GM18907 (cell line): ENCODE measurements at regions not wholly inside any gene's neighbourhood (a gene's known extent, or its start where the extent isn't known, plus 50 kb on each side); places are given as distances from the start of the nearest gene placed in this dataset.
A peak's percentile ranks its signal among the peaks of the same experiment; 100 is the strongest.
"Not testable (repeated sequence)": the region's sequence is repeated elsewhere in the genome, so short reads cannot be mapped to it uniquely, and the experiment has no call there.

ENCODE experiments used
- ATAC-seq: cut with Tn5 transposase; IDR thresholded peaks from one replicate; pipeline ENCODE4 v1.9.1; 2021; ENCODE audit warnings: mild to moderate bottlenecking, moderate library complexity; ENCODE audit not compliant: unreplicated experiment

- no peak for ATAC-seq
Observed at GRCh38 chr3:159339131-159339530, 537.3 kb downstream of the MFSD1 start.

- ATAC-seq = no peak
Observed at GRCh38 chr3:159340877-159341500, 539.1 kb downstream of the MFSD1 start.

DNA sequence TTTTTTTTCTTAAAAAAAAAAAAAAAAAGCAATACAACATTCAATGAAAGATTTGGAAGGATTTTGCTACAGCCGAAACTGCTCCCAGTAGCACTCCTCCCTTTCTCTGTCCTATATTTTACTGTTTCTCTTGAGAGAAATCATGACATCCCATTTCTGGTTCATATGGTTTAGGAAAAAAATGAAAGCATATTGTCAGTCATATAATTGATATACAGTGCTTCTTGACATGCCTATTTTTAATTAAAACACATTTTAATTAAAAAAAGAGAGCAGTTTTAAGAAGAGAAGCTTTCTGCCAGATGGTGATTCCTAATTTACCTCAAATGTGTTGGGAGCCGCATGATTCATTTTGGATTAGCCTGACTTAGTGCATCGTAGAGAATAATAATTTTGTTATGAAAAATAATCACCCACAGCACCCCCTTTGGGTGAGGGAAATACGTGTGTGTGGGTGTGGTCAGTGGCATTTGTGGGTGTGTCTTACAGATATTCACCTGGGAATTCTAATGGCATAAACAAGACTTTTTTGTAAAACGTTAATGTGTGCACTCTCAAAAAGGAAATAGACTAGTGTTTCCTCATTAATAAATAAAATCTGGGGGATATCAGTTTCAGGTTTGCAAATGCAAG lies 544.5 kb downstream of the MFSD1 start:
- ATAC-seq = no peak

DNA sequence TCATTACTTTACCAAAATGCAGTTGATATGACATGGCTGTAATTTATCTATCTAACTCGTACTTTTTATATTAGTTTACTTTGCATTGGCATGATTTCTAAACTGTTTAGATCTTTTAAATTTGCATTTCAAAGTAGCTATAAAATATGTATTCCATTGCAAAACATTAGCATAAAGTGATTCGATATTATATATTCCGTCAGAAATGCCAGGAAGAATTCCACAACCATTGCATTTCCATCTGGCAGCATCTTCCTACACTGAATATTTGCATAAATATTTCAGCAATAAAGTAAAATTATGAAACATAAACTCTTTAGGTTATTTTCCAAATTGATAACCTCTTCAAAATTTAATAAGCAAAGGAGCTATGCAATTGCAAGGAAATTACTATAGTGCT lies 546.6 kb downstream of the MFSD1 start:
- no peak for ATAC-seq

- peak; percentile 66 for ATAC-seq
Observed at GRCh38 chr3:159356606-159357005, 554.8 kb downstream of the MFSD1 start.

DNA sequence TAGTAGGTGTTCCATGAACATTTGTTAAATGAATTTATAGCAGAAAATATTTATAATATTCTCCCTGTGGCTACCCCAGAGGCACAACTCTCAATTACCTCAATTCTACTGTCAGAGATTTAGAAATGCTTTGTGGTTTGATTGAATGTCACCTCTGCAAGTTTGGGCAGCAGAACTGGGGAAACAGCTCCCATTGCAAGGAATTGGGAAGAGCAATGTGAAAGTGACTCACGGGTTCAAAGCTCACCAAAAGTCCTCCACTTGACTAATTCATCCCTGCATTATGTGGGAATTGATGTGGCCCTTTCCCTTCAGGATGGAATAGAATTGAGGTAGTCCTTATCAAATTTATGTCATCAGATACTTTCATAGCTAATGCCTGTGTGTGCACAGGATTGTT lies 562.7 kb downstream of the MFSD1 start:
- ATAC-seq = no peak

DNA sequence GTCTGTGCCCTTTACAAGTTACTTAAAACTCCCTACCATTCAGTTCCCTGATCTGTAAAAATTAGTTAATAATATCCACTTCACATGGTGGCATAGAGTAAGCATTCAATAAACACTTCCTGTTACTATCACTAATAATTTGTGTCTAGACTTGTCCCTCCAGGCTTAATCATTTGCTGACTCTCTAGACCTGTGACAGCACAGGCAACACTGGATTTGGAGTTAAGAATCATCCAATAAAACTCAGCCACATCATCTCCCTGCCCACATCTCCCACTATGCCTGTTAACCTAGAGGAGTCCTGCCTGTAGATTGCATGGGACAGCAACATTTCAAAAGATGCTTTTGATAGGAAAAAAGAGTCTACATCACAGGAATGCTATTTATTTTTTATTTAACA lies 564.6 kb downstream of the MFSD1 start:
- no peak for ATAC-seq

DNA sequence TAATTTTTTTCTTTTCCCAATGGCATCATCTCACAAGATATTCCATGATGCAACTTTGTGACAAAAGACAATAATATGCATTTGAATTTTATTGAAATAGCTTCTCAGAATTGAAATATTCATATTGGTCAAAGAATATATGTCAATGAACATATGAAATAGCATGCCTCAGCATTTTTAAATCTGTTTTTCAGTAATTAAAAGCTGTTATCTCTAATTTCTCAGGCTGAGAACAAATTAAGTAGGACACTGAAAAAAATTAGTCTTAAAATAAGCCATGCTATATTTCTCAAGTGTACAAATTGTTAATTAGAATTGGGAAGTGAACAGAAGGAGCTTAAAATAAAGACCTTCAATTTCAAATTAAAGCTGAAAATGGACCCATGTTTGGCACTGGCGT lies 570.1 kb downstream of the MFSD1 start:
- no peak for ATAC-seq

DNA sequence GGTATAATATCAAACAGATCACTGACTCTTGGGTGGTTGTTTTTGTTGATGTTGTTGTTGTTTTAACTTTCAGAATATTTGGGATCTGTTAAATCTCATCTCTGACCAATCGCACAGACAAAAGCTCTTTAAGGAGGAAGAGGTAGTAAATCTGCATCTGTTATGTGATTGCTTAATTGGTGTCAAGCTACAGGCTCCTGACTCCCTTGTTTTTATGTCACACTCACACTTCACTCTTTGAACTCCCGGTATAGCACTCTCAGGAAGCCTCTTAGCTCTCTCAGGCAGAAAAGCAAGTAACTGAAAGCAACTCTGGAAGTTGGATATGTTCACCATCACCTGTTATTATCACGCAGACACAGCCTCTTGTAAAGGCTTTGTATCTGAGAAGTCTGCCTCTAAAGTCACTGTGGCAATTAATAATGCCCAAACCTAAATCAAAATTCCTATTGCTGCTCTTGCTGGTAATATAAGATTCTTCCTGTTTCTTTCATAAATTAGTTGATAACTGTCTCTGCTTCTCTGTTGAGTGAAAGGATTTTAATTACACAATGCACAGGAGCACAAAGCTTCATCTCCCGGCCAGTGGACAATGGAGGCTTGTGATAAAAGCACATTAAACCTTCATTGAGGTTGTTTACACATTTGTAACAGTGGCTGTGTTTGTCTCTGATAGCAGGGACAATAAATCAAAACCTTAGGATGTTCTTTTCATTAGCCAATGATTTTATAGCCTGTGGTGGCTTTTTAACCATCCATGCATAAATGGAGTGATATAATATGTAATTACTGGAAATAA lies 576.7 kb downstream of the MFSD1 start:
- ATAC-seq = no peak

DNA sequence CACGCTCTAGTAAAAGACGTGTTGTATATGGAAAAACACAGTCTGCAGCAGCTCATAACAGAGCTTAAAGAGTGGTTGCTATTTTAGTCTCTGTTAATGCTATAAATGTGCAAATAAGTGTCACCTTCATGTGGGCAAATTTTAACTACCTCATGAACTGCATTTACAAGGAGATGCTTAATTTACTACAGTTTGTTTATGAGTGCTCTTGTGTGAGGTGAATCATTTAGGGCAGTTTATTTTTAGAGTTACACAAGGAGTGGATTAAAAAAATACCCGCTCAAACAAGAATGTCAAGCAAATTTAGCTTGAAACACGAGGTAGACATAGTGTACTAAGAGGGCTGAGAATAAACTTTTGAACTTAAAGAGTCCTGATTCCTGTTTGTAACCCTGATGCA lies 579.0 kb downstream of the MFSD1 start:
- no peak for ATAC-seq

- ATAC-seq = no peak
Observed at GRCh38 chr3:159390656-159391212, 588.9 kb downstream of the MFSD1 start.

DNA sequence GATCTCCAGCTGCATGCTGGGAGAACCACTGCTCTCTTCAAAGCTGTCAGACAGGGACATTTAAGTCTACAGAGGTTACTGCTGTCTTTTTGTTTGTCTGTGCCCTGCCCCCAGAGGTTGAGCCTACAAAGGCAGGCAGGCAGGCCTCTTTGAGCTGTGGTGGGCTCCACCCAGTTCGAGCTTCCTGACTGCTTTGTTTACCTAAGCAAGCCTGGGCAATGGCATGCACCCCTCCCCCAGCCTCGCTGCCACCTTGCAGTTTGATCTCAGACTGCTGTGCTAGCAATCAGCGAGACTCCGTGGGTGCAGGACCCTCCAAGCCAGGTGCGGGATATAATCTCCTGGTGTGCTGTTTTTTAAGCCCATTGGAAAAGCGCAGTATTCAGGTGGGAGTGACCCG lies 591.0 kb upstream of the IL12A start:
- ATAC-seq = not testable (repeated sequence)

GRCh38 chr3:159401069-159401468 lies 587.6 kb upstream of the IL12A start:
- ATAC-seq = no peak

GRCh38 chr3:159409711-159410110 lies 578.9 kb upstream of the IL12A start:
- ATAC-seq = not testable (repeated sequence)

GRCh38 chr3:159413319-159413718 lies 575.3 kb upstream of the IL12A start:
- no peak for ATAC-seq

DNA sequence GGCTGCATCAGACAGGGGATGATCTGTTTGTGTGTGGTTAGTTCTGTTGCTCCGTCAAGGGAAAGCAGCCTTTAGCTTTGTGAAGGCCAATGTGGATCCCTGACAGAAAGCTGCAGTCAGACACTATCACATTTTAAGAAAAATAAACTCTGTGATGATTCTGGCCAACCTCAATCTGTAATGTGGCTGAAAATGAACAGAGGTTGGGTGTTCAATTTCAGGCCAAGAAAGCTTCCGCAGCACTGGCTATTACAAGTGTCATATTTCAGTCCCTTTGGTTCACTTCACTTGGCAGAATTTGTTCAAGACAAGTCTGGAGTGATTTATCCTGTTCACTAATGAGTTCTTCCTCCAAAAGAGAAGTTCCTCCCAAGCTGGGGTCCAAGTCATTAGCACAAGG lies 571.8 kb upstream of the IL12A start:
- ATAC-seq = no peak

DNA sequence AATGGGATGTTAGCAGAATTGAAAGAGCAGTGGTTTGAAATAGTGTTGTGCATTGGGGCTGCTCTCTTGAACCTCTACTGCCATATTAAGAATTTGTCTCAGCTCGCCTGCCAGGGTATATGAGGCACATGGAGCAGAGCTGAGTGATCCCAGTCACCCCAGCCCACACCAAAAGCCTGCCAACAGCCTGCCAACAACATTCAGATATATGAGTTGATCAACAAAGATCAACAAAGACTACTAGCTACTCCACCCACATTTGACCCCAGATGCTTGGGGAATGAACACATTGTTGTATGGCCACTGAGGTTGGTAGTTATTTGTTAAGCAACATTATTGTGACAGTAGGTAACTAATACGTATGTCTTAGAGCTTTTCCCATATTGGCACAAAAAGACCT lies 570.9 kb upstream of the IL12A start:
- no peak for ATAC-seq

DNA sequence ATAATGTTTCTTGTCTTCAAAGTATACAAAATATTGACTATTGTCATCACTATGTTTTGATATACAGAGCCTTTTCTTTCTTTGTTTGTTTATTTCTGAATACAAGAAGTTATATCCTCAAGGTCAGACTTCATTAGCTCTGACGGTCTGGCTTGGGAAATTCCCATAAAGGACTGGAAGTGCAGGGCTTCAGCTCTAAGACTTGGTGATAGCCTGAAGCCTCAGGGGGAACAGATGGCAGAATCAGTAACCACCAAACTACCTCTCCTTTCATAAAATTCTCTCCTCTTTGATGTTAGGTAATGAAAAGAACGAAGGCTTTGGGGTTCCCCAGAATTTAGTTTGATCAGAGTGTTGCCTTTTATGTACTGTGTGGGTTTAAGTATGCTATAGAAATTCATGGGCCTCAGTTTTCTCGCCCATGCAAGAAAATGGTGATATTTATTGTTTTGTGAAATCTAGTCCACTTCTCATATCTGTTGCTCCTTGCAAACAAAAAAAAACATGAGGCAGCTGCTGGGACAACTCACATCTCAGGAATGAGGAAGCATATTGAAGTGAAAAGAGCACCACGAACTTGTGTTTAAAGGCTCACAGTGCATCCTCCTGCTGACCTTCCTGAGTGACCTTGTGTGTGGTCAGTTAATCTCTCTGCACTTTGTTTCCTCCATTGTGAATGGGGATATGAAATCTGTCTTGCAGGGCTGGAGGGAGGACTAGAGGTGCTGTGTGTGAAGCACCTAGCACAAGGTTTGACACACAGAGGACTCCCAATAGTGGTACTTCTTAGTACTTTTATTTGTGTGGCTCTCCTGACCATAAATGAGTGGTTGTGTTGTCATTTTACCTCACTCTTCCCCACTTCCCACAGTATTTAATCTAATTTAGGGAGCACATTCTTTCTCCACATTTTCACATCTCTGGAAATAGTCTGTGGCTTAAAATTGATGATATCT lies 569.8 kb upstream of the IL12A start:
- ATAC-seq = no peak

GRCh38 chr3:159429702-159430101 lies 558.9 kb upstream of the IL12A start:
- no peak for ATAC-seq

DNA sequence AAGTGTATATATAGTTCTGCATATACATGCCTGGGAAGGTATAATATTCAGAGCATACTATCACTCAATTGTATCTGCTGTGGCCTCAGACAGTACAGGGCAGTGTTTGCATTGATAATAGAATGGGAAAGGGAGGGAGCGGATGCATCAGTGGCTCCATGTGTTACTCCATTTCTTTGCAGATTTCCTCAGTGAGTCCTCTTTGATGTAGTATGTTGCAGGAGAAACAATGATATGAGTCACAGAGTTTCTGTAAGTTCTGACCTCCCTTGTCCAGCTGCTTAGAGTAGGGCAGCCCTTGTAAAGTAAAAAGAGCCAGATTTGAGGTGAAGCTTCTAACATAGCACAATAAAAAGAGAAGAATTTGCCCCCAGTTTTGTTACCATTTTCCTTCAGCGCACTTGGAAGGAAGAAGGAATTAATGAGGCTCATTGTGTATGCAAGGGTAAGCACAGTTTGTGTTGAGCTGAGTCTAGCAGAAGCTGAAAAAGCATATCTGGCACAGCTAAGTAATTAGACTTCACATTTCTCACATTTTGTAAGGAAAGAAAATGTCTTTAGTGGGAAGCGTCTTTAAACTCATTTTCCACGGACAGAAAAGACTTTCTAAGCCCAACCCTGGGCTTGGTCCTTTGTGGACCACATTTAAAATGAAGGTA lies 555.8 kb upstream of the IL12A start:
- ATAC-seq = no peak
